Colonic mucosa (tissue), 4 donors: ENCODE measurements at regions not wholly inside any gene's neighbourhood (a gene's known extent, or its start where the extent isn't known, plus 50 kb on each side); places are given as distances from the start of the nearest gene placed in this dataset.

Source experiments
- DNase-seq: peaks from one replicate; pipeline ENCODE4 v3.0.0-alpha.2; 2020
- H3K27ac ChIP-seq: fragments of 200-600 bp; one replicate; pipeline ENCODE4 v1.8.0; 2021
- H3K27me3 ChIP-seq: fragments of 200-600 bp; one replicate; pipeline ENCODE4 v1.8.0; 2021
- H3K36me3 ChIP-seq: fragments of 200-600 bp; one replicate; pipeline ENCODE4 v1.8.0; 2021
- H3K4me1 ChIP-seq: fragments of 200-600 bp; one replicate; pipeline ENCODE4 v1.8.0; 2021; ENCODE audit warnings: mild to moderate bottlenecking
- H3K4me3 ChIP-seq: fragments of 200-600 bp; one replicate; pipeline ENCODE4 v1.8.0; 2021
- H3K9ac ChIP-seq, 2 donors: one replicate each; pipeline ENCODE4 v1.7.0; 2013; ENCODE audit warnings: control low read depth in 2 of 2, low read depth in 2 of 2, low read length in 2 of 2
- H3K9me3 ChIP-seq: fragments of 200-600 bp; one replicate; pipeline ENCODE4 v1.8.0; 2021
- intact Hi-C: fragments of 100-400 bp; cut with DNase I; formaldehyde crosslinking; loops from one replicate; pipeline ENCODE4 v1.14.1; 2022
- TF ChIP-seq, protein P1 (sequence below): fragments of 200-600 bp; IDR thresholded peaks from one replicate; pipeline ENCODE4 v1.8.0; 2022; ENCODE audit warnings: antibody characterized with exemption, mild to moderate bottlenecking
- donor health status: healthy.
- donor health status: DM: no; HTN: no; CAD: no.
- donor health status: DM: no; HTN: no; CAD: no.

GRCh38 chr18:7514796-7515440 lies 52.2 kb upstream of the PTPRM start:
- TF ChIP-seq, protein P1, sequence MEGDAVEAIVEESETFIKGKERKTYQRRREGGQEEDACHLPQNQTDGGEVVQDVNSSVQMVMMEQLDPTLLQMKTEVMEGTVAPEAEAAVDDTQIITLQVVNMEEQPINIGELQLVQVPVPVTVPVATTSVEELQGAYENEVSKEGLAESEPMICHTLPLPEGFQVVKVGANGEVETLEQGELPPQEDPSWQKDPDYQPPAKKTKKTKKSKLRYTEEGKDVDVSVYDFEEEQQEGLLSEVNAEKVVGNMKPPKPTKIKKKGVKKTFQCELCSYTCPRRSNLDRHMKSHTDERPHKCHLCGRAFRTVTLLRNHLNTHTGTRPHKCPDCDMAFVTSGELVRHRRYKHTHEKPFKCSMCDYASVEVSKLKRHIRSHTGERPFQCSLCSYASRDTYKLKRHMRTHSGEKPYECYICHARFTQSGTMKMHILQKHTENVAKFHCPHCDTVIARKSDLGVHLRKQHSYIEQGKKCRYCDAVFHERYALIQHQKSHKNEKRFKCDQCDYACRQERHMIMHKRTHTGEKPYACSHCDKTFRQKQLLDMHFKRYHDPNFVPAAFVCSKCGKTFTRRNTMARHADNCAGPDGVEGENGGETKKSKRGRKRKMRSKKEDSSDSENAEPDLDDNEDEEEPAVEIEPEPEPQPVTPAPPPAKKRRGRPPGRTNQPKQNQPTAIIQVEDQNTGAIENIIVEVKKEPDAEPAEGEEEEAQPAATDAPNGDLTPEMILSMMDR, result no peak
- no peaks in the 10 kb centered on the region for H3K4me1 ChIP-seq
- H3K27me3 ChIP-seq, result no peaks in the 10 kb centered on the region
- no peak overlapping the region for H3K27ac ChIP-seq
- H3K36me3 ChIP-seq, result no peaks in the 10 kb centered on the region
- intact Hi-C loops, result no loop called here
- H3K9ac ChIP-seq, result no peak overlapping the region
- H3K4me3 ChIP-seq, result no peak overlapping the region
- H3K9me3 ChIP-seq, result no peaks in the 10 kb centered on the region
- no peak for DNase-seq

GRCh38 chr18:7516266-7517117 lies 50.6 kb upstream of the PTPRM start:
- no peaks in the 10 kb centered on the region for H3K9me3 ChIP-seq

More at GRCh38 chr18:7516266-7517117, 50.6 kb upstream of the PTPRM start:
- H3K4me3 ChIP-seq, result no peak overlapping the region
- no peak overlapping the region for H3K9ac ChIP-seq
- H3K36me3 ChIP-seq, result no peaks in the 10 kb centered on the region
- no peak for DNase-seq
- no peaks in the 10 kb centered on the region for H3K27me3 ChIP-seq
- TF ChIP-seq, protein P1, result no peak
- intact Hi-C loops, result no loop called here
- H3K27ac ChIP-seq, result no peak overlapping the region
- no peaks in the 10 kb centered on the region for H3K4me1 ChIP-seq
